22Rv1 (cell line): ENCODE measurements at regions not wholly inside any gene's neighbourhood (a gene's known extent, or its start where the extent isn't known, plus 50 kb on each side); places are given as distances from the start of the nearest gene placed in this dataset.

ENCODE experiments used
- ZFX ChIP-seq: fragments of 450-650 bp; IDR thresholded peaks from 2 replicates; pipeline ENCODE4 v1.6.1; 2017; ENCODE audit warnings: antibody characterized with exemption, borderline replicate concordance
- TF ChIP-seq, protein P1 (sequence below): fragments of 450-650 bp; IDR thresholded peaks from 2 replicates; pipeline ENCODE4 v1.5.1; 2017; ENCODE audit warnings: mild to moderate bottlenecking

DNA sequence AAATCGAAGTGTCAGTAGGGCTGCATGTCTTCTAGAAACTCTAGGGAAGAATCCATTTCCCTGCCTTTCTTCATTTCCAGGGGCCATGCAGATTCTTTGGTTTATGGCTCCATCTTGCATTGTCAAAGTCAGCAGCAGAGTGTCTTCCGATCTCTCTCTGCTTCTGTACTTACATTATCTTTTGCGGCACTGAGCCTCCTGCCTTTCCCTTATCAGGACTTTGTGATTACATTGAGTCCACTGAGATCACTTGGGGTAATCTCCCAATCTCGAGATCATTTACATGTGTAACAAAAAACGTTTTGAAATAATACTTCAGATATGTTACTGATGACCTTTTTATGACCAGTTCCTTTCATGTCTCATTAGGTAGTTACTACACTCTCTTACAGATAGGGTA, 695.9 kb downstream of the NSUN3 start:
- TF ChIP-seq, protein P1, sequence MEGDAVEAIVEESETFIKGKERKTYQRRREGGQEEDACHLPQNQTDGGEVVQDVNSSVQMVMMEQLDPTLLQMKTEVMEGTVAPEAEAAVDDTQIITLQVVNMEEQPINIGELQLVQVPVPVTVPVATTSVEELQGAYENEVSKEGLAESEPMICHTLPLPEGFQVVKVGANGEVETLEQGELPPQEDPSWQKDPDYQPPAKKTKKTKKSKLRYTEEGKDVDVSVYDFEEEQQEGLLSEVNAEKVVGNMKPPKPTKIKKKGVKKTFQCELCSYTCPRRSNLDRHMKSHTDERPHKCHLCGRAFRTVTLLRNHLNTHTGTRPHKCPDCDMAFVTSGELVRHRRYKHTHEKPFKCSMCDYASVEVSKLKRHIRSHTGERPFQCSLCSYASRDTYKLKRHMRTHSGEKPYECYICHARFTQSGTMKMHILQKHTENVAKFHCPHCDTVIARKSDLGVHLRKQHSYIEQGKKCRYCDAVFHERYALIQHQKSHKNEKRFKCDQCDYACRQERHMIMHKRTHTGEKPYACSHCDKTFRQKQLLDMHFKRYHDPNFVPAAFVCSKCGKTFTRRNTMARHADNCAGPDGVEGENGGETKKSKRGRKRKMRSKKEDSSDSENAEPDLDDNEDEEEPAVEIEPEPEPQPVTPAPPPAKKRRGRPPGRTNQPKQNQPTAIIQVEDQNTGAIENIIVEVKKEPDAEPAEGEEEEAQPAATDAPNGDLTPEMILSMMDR: no peak
- TF ChIP-seq ZFX: no peak
